Neural progenitor cell (in vitro differentiated cells): ENCODE measurements at regions not wholly inside any gene's neighbourhood (a gene's known extent, or its start where the extent isn't known, plus 50 kb on each side); places are given as distances from the start of the nearest gene placed in this dataset.

Experiments
- EZH2 ChIP-seq: fragments of 200-600 bp; sonication (generic); IDR thresholded peaks from 2 replicates; pipeline ENCODE4 v1.6.1; 2017; ENCODE audit warnings: antibody characterized with exemption, mild to moderate bottlenecking, moderate library complexity
- EZH2phosphoT487 ChIP-seq: fragments of 200-600 bp; sonication (generic); IDR thresholded peaks from 2 replicates; pipeline ENCODE4 v1.6.1; 2017; ENCODE audit warnings: antibody characterized with exemption
- TF ChIP-seq, protein P1 (sequence below): fragments of 200-600 bp; sonication (generic); IDR thresholded peaks from 2 replicates; pipeline ENCODE4 v1.5.1; 2017; ENCODE audit warnings: antibody characterized with exemption, mild to moderate bottlenecking

DNA sequence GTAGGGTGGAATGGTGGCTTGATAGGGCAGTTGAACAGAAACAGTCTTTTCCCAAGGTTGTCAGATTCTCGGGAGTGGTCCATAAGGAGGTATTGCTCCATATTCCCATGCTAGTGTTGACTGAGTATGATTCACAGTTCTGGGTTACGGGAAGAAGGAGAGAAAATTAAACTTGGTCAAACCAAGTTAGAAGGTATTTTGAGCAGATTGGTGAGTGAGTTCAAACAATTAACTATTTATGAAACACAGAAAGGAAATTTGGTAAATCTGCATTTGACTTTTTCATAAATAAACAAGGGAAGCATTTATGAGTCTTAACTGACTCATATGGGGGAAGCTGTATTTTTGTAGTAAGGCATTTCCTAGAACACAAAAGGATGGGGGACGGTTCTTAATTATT, 2419.4 kb downstream of the PCDH9 start:
- TF ChIP-seq, protein P1, sequence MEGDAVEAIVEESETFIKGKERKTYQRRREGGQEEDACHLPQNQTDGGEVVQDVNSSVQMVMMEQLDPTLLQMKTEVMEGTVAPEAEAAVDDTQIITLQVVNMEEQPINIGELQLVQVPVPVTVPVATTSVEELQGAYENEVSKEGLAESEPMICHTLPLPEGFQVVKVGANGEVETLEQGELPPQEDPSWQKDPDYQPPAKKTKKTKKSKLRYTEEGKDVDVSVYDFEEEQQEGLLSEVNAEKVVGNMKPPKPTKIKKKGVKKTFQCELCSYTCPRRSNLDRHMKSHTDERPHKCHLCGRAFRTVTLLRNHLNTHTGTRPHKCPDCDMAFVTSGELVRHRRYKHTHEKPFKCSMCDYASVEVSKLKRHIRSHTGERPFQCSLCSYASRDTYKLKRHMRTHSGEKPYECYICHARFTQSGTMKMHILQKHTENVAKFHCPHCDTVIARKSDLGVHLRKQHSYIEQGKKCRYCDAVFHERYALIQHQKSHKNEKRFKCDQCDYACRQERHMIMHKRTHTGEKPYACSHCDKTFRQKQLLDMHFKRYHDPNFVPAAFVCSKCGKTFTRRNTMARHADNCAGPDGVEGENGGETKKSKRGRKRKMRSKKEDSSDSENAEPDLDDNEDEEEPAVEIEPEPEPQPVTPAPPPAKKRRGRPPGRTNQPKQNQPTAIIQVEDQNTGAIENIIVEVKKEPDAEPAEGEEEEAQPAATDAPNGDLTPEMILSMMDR, result no peak
- TF ChIP-seq EZH2 (no peak), EZH2phosphoT487 (no peak)
